ENCODE measurements at regions not wholly inside any gene's neighbourhood (a gene's known extent, or its start where the extent isn't known, plus 50 kb on each side); places are given as distances from the start of the nearest gene placed in this dataset.

GRCh38 chr14:61226015-61226654, 55.0 kb downstream of the TMEM30B start:
- H3K27me3 ChIP-seq = no peaks in the 10 kb centered on the region
- no peak for TF ChIP-seq CTCF (IDR thresholded peaks at IDR 0.05)
- TF ChIP-seq POLR2A (IDR thresholded peaks at IDR 0.05) = no peak
- no peak for TF ChIP-seq EP300 (IDR thresholded peaks at IDR 0.05)
- TF ChIP-seq POLR2AphosphoS5 (IDR thresholded peaks at IDR 0.05) = no peak
- DNase-seq = no peak
- no peaks in the 10 kb centered on the region for H3K9me3 ChIP-seq
- no peak overlapping the region for H3K27ac ChIP-seq
- intact Hi-C loops (cut with DNase I) = no loop called here
- 58 to 71% methylated on average over 5 of the region's 5 CpGs for WGBS, 2 donors
- H3K36me3 ChIP-seq = no peaks in the 10 kb centered on the region
- H3K4me3 ChIP-seq = no peak overlapping the region
- H3K4me1 ChIP-seq = peaks cover 0 to 4% (median 0%) of the 10 kb centered on the region in 4 donors

GRCh38 chr14:61225344-61225743, 55.8 kb downstream of the TMEM30B start:
- WGBS, 2 donors = 83 to 88% methylated on average over 6 of the region's 6 CpGs
- H3K27ac ChIP-seq = no peak overlapping the region
- no peak for DNase-seq
- intact Hi-C loops (cut with DNase I) = no loop called here
- peaks cover 0 to 4% (median 0%) of the 10 kb centered on the region in 4 donors for H3K4me1 ChIP-seq
- H3K36me3 ChIP-seq = no peaks in the 10 kb centered on the region
- no peaks in the 10 kb centered on the region for H3K9me3 ChIP-seq
- no peak for TF ChIP-seq POLR2A (IDR thresholded peaks at IDR 0.05)
- TF ChIP-seq POLR2AphosphoS5 (IDR thresholded peaks at IDR 0.05) = no peak
- no peak for TF ChIP-seq CTCF (IDR thresholded peaks at IDR 0.05)
- no peak for TF ChIP-seq EP300 (IDR thresholded peaks at IDR 0.05)
- H3K27me3 ChIP-seq = no peaks in the 10 kb centered on the region
- no peak overlapping the region for H3K4me3 ChIP-seq

DNA sequence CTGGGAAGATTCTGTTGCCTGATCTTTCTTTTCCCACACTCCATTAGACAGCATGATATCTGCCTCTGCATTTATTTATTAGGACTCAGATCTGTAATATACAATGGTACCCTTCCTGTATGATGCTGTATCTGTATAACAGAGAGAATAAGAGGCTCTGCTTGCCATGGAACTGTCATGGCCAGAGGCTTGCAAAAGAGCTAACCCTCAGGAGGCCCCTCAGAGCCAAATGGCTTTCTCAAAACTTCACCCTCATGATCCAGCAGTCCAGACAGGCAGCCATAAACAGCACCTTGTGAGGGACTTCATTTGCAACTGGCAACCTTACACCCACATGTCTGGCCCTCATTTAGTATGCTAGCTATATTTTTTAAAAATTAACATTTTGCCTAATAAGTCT, 57.6 kb downstream of the TMEM30B start:
- Histone ChIP-seq H3K27me3 (no peaks in the 10 kb centered on the region), H3K4me1 (no peaks in the 10 kb centered on the region), H3K27ac (no peak overlapping the region), H3K36me3 (no peaks in the 10 kb centered on the region), H3K4me3 (no peak overlapping the region), H3K9me3 (no peaks in the 10 kb centered on the region)
- no peak for DNase-seq
- intact Hi-C loops (cut with DNase I) = no loop called here
- TF ChIP-seq EP300 (IDR thresholded peaks at IDR 0.05) (no peak), POLR2A (IDR thresholded peaks at IDR 0.05) (no peak), POLR2AphosphoS5 (IDR thresholded peaks at IDR 0.05) (no peak), CTCF (IDR thresholded peaks at IDR 0.05) (no peak)

DNA sequence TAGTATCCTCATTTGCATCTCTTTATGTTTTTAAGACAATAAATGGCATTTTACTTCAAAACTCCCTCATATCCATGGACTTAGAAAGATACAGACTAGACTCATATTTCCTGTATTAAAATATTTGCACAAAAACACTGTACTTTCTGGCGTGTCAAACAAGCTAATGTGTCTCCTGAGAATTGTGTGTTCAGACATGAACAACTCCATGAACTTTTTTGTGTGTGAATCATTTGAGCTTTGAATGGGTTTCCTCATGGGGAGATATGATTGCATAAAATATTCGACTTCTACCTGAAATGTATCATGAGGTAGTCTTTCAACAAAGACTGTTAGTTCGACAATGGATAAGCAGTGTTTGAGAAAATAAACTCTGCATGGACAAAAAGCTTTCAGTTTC, 58.8 kb downstream of the TMEM30B start:
- no peak for DNase-seq
- 58 to 80% methylated on average over 3 of the region's 3 CpGs for WGBS, 2 donors
- Histone ChIP-seq H3K27me3 (no peaks in the 10 kb centered on the region), H3K36me3 (no peaks in the 10 kb centered on the region), H3K27ac (no peak overlapping the region), H3K9me3 (no peaks in the 10 kb centered on the region), H3K4me3 (no peak overlapping the region), H3K4me1 (no peaks in the 10 kb centered on the region)
- intact Hi-C loops (cut with DNase I) = no loop called here
- TF ChIP-seq POLR2AphosphoS5 (IDR thresholded peaks at IDR 0.05) (no peak), EP300 (IDR thresholded peaks at IDR 0.05) (no peak), CTCF (IDR thresholded peaks at IDR 0.05) (no peak), POLR2A (IDR thresholded peaks at IDR 0.05) (no peak)

- intact Hi-C loops (cut with DNase I) = no loop called here
- no peaks in the 10 kb centered on the region for H3K4me1 ChIP-seq
These were observed 59.2 kb downstream of the TMEM30B start for GRCh38 chr14:61221906-61222305.

More at GRCh38 chr14:61221906-61222305, 59.2 kb downstream of the TMEM30B start:
- no peaks in the 10 kb centered on the region for H3K36me3 ChIP-seq
- 11 to 42% methylated on average over 3 of the region's 3 CpGs for WGBS, 2 donors
- DNase-seq = no peak
- no peak overlapping the region for H3K27ac ChIP-seq
- H3K27me3 ChIP-seq = no peaks in the 10 kb centered on the region
- TF ChIP-seq EP300 (IDR thresholded peaks at IDR 0.05) (no peak), POLR2A (IDR thresholded peaks at IDR 0.05) (no peak), CTCF (IDR thresholded peaks at IDR 0.05) (no peak), POLR2AphosphoS5 (IDR thresholded peaks at IDR 0.05) (no peak)
- no peak overlapping the region for H3K4me3 ChIP-seq
- no peaks in the 10 kb centered on the region for H3K9me3 ChIP-seq

Data from sigmoid colon (tissue), 6 donors.